HepG2 (cell line): ENCODE measurements at regions not wholly inside any gene's neighbourhood (a gene's known extent, or its start where the extent isn't known, plus 50 kb on each side); places are given as distances from the start of the nearest gene placed in this dataset.

Experiments
- ATAC-seq: fragments of 200-7000 bp; cut with Tn5 transposase; 3 replicates; pipeline ENCODE4 v1.9.1; 2020; ENCODE audit warnings: mild to moderate bottlenecking, moderate library complexity
- BruUV-seq: library from RNA; stranded (reverse); fragments of 400-500 nt; replicated peaks from 2 replicates; lab custom pipeline; 2021; lab: Mats Ljungman, UMichigan
- CTCF ChIA-PET: fragments of 300-600 bp; formaldehyde crosslinking; extraction: SDS; loops from one replicate; lab custom pipeline; 2021; ENCODE audit warnings: low total read pairs, inconsistent platforms, low intra/inter-chr PET ratio; lab: Yijun Ruan, JAX
- POLR2A ChIA-PET: fragments of 350-600 bp; sonication (Branson Sonifier 250); formaldehyde crosslinking; loops from one replicate; lab custom pipeline; 2020; ENCODE audit warnings: antibody characterized with exemption, inconsistent platforms; lab: Yijun Ruan, JAX
- DNase-seq: peaks from one replicate; pipeline ENCODE4 v3.0.0-alpha.2; 2015; ENCODE audit warnings: low spot score
- FAIRE-seq: peaks from 3 replicates; lab custom pipeline; 2011; peaks lifted over from hg19 to GRCh38; lab: Jason Lieb, UNC
- H2AFZ ChIP-seq: one replicate; pipeline ENCODE4 v1.6.1; 2011; ENCODE audit warnings: low read length, inconsistent platforms
- H3K27ac ChIP-seq: fragments of 300-600 bp; 3 replicates; pipeline ENCODE4 v1.8.0; 2011; ENCODE audit warnings: mixed run types, mild to moderate bottlenecking, mixed read lengths, low read length, inconsistent platforms; ENCODE audit not compliant: insufficient read depth; ENCODE audit errors: extremely low read length
- H3K27me3 ChIP-seq, 2 experiments: fragments of 200-600 bp in 1 of 2; 2 replicates in 1 of 2; 3 replicates in 1 of 2; pipeline versions ENCODE4 v1.6.0 to v1.8.0; 2011; ENCODE audit warnings: low read length in 2 of 2, mild to moderate bottlenecking in 2 of 2, moderate library complexity in 2 of 2, inconsistent platforms in 1 of 2; ENCODE audit not compliant: insufficient read depth in 2 of 2, control insufficient read depth in 1 of 2
- H3K36me3 ChIP-seq, 2 experiments: fragments of 200-600 bp in 1 of 2; replicated peaks in 1 of 2; 2 replicates in 1 of 2; 3 replicates in 1 of 2; pipeline versions ENCODE4 v1.5.1 to v1.8.0; 2011; ENCODE audit warnings: low read length in 2 of 2, inconsistent platforms in 1 of 2; ENCODE audit not compliant: insufficient read depth in 2 of 2, control insufficient read depth in 1 of 2
- H3K4me1 ChIP-seq: 2 replicates; pipeline ENCODE4 v1.5.1; 2012; ENCODE audit warnings: low read length, inconsistent platforms; ENCODE audit not compliant: insufficient read depth
- H3K4me2 ChIP-seq: 2 replicates; pipeline ENCODE4 v1.6.0; 2011; ENCODE audit warnings: low read depth, low read length, inconsistent platforms
- H3K4me3 ChIP-seq, 3 experiments: fragments of 200-600 bp in 1 of 3; sonication (generic), shearing (Covaris generic) in 1 of 3; replicated peaks in 1 of 3; 2 replicates each; pipeline ENCODE4 v1.5.1; 2011 to 2016; ENCODE audit warnings: low read length in 3 of 3, inconsistent platforms in 2 of 3, low read depth in 2 of 3, mild to moderate bottlenecking in 2 of 3, control low read depth in 1 of 3, mixed read lengths in 1 of 3; ENCODE audit not compliant: insufficient read depth in 1 of 3
- H3K79me2 ChIP-seq: one replicate; pipeline ENCODE4 v1.6.1; 2011; ENCODE audit warnings: low read length, inconsistent platforms; ENCODE audit not compliant: insufficient read depth
- H3K9ac ChIP-seq: 2 replicates; pipeline ENCODE4 v1.6.0; 2011; ENCODE audit warnings: mild to moderate bottlenecking, low read depth, low read length, inconsistent platforms; ENCODE audit not compliant: insufficient read depth
- H3K9me3 ChIP-seq: 2 replicates; pipeline ENCODE4 v1.5.1; 2012; ENCODE audit warnings: mild to moderate bottlenecking, low read length
- H4K20me1 ChIP-seq: 2 replicates; pipeline ENCODE4 v1.6.0; 2011; ENCODE audit warnings: inconsistent platforms, mild to moderate bottlenecking, low read length, moderate library complexity; ENCODE audit not compliant: insufficient read depth
- EZH2 ChIP-seq: conservative IDR thresholded peaks from 2 replicates; pipeline ENCODE4 v1.6.1; 2012; ENCODE audit warnings: mild to moderate bottlenecking, low read depth, low read length, moderate library complexity
- KAT7 ChIP-seq: IDR thresholded peaks from 2 replicates; pipeline ENCODE4 v1.6.1; 2018; ENCODE audit warnings: borderline replicate concordance, missing compliant biosample characterization
- MXI1 ChIP-seq: IDR thresholded peaks from 3 replicates; pipeline ENCODE4 v1.6.1; 2012; ENCODE audit warnings: low read depth, low read length, inconsistent platforms, borderline replicate concordance
- SMARCE1 ChIP-seq: fragments of 450-650 bp; IDR thresholded peaks from 2 replicates; pipeline ENCODE4 v1.6.1; 2017; ENCODE audit warnings: borderline replicate concordance
- SP2 ChIP-seq: sonication (generic); formaldehyde crosslinking; IDR thresholded peaks from 2 replicates; pipeline ENCODE4 v1.5.1; 2020; ENCODE audit warnings: mild to moderate bottlenecking, missing genetic modification reagents
- TCF7L2 ChIP-seq: IDR thresholded peaks from 2 replicates; pipeline ENCODE4 v1.6.1; 2011; ENCODE audit warnings: mild to moderate bottlenecking, low read depth, low read length, moderate library complexity
- THAP11 ChIP-seq: IDR thresholded peaks from 2 replicates; pipeline ENCODE4 v1.6.1; 2016; ENCODE audit warnings: missing biosample characterization, missing genetic modification reagents
- ZNF224 ChIP-seq: sonication (generic); formaldehyde crosslinking; IDR thresholded peaks from 2 replicates; pipeline ENCODE4 v1.5.0; 2020; ENCODE audit warnings: mild to moderate bottlenecking, missing genetic modification reagents
- ZNF292 ChIP-seq: sonication (generic); formaldehyde crosslinking; IDR thresholded peaks from 2 replicates; pipeline ENCODE4 v1.8.1; 2022; ENCODE audit warnings: mild to moderate bottlenecking, low read depth, missing genetic modification reagents, borderline replicate concordance
- ZNF510 ChIP-seq: sonication (generic); formaldehyde crosslinking; IDR thresholded peaks from 2 replicates; pipeline ENCODE4 v1.4.0; 2020; ENCODE audit warnings: low read depth, mild to moderate bottlenecking, missing genetic modification reagents
- ZNF616 ChIP-seq: sonication (generic); formaldehyde crosslinking; IDR thresholded peaks from 2 replicates; pipeline ENCODE4 v1.5.0; 2020; ENCODE audit warnings: low read depth, mild to moderate bottlenecking, missing genetic modification reagents
- ZSCAN21 ChIP-seq: sonication (generic); formaldehyde crosslinking; IDR thresholded peaks from 2 replicates; pipeline ENCODE4 v1.8.0; 2022; ENCODE audit warnings: mild to moderate bottlenecking, missing genetic modification reagents, moderate library complexity, borderline replicate concordance
- ZSCAN31 ChIP-seq: sonication (generic); formaldehyde crosslinking; IDR thresholded peaks from 2 replicates; pipeline ENCODE4 v1.5.0; 2020; ENCODE audit warnings: low read depth, mild to moderate bottlenecking, missing genetic modification reagents
- whole genome bisulfite sequencing: methylation state at CpG from one replicate; pipeline ENCODE4 v1.1.6; 2017; ENCODE audit warnings: low lambda C conversion rate; 5-methylcytosine and 5-hydroxymethylcytosine counted together
- in situ Hi-C: cut with HindIII; loops from 2 replicates; pipeline ENCODE4 v1.10.0; 2017; ENCODE audit warnings: low pct_unique_long_range_greater_than_20kb; ENCODE audit not compliant: extremely low pct_ligation_motif_present
- intact Hi-C: fragments of 100-400 bp; cut with micrococcal nuclease; formaldehyde crosslinking; loops from one replicate; pipeline ENCODE4 v1.10.0; 2022; ENCODE audit not compliant: unreplicated experiment
- TF ChIP-seq, protein P1 (sequence below): sonication (generic); formaldehyde crosslinking; conservative IDR thresholded peaks from 2 replicates; pipeline ENCODE4 v1.4.0; 2020; ENCODE audit warnings: missing genetic modification reagents
- TF ChIP-seq, protein P2 (sequence below): sonication (generic); formaldehyde crosslinking; IDR thresholded peaks from 2 replicates; pipeline ENCODE4 v1.5.0; 2020; ENCODE audit warnings: missing genetic modification reagents
- TF ChIP-seq, protein P3 (sequence below): sonication (generic); formaldehyde crosslinking; IDR thresholded peaks from 2 replicates; pipeline ENCODE4 v1.5.0; 2020; ENCODE audit warnings: mild to moderate bottlenecking, low read depth, missing genetic modification reagents, borderline replicate concordance
- TF ChIP-seq, protein P4 (sequence below): sonication (generic); formaldehyde crosslinking; IDR thresholded peaks from 2 replicates; pipeline ENCODE4 v1.5.0; 2020; ENCODE audit warnings: missing genetic modification reagents

DNA sequence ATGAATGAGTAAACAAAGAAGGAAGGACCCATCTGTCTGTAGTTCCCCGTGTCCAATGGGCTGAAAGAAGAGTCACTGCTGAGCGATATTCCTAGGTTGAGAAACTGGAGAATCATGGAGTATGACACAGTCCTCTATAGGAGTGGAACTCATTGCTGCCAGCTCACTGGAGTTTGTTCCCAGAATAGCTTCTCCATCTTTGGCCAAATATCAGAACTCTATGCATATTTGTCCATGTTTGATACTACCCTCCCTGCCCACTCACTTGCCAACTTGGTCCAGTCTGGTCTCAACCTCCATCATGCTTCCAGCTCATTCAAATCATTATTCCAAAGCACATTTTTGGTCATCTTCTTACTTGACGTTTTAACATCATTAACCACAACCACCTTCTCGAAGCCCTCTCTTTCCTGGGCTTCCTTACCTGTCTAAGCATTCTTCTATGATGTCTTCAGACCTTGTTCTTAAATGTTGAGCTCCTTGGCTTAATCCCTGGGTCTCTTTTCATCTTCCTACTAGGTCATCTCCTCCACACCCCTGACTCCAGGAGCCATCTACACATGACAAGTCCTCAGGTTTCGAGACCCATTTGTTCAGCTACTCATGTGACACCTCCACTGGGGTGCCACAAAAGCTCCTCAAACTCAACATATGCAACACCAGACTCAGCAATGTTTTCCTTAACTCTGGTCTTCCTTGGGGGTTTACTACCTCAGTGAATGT is 221.6 kb downstream of the MYCN start:
- intact Hi-C loops, result no loop called here

DNA sequence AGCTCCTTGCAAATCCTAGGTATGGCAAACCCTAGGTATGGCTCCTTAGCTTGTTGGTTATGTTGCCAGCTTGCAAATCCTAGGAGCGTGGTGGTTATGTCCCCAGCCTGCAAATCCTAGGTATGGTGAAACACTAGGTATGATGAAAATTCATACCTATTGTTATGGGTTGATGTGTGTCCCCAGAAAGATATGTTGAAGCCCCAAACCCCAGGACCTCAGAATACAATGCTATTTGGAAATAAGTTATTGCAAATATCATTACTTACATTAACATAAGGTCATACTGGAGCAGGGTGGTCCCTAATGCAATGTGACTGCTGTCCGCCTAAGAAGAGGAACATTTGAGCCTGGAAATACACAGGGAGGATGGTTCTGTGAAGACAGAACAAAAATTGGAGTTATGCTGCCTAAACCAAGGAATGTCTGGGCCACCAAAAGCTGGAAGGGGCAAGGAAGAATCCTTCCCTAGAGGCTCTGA is 220.8 kb downstream of the MYCN start:
- H3K36me3 ChIP-seq, result no peaks in the 10 kb centered on the region
- no peaks in the 10 kb centered on the region for H3K79me2 ChIP-seq
- H3K4me1 ChIP-seq, result no peaks in the 10 kb centered on the region
- intact Hi-C loops, result no loop called here
- ChIA-PET POLR2A (no interaction called here), CTCF (no interaction called here)
- no peak overlapping the region for H3K4me2 ChIP-seq
- no peak overlapping the region for H3K9ac ChIP-seq
- no peak overlapping the region for H2AFZ ChIP-seq
- in situ Hi-C loops, result no loop called here
- no peaks in the 10 kb centered on the region for H4K20me1 ChIP-seq
- H3K9me3 ChIP-seq, result no peaks in the 10 kb centered on the region
- H3K4me3 ChIP-seq, result no peak overlapping the region
- no peak overlapping the region for H3K27ac ChIP-seq
- FAIRE-seq (no peak), DNase-seq (no peak), ATAC-seq (no peak)
- H3K27me3 ChIP-seq, result peaks cover 0 to 8% of the 10 kb centered on the region in 2 experiments; a peak in 2 of 5 replicates
- 3% methylated on average over 1 of the region's 2 CpGs for WGBS
- BruUV-seq, result no TSS peak
- no peak for TF ChIP-seq EZH2
- no peak for TF ChIP-seq ZSCAN31 (CRISPR knock-in tag)
- no peak for TF ChIP-seq ZSCAN21 (CRISPR knock-in tag)
- no peak for TF ChIP-seq ZNF292 (CRISPR knock-in tag)
- no peak for TF ChIP-seq MXI1
- no peak for TF ChIP-seq ZNF510
- TF ChIP-seq TCF7L2, result no peak
- TF ChIP-seq ZNF224 (CRISPR knock-in tag), result no peak
- TF ChIP-seq, protein P1, sequence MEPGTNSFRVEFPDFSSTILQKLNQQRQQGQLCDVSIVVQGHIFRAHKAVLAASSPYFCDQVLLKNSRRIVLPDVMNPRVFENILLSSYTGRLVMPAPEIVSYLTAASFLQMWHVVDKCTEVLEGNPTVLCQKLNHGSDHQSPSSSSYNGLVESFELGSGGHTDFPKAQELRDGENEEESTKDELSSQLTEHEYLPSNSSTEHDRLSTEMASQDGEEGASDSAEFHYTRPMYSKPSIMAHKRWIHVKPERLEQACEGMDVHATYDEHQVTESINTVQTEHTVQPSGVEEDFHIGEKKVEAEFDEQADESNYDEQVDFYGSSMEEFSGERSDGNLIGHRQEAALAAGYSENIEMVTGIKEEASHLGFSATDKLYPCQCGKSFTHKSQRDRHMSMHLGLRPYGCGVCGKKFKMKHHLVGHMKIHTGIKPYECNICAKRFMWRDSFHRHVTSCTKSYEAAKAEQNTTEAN (CRISPR knock-in tag), result no peak
- TF ChIP-seq ZNF616 (CRISPR knock-in tag), result no peak
- TF ChIP-seq, protein P2, sequence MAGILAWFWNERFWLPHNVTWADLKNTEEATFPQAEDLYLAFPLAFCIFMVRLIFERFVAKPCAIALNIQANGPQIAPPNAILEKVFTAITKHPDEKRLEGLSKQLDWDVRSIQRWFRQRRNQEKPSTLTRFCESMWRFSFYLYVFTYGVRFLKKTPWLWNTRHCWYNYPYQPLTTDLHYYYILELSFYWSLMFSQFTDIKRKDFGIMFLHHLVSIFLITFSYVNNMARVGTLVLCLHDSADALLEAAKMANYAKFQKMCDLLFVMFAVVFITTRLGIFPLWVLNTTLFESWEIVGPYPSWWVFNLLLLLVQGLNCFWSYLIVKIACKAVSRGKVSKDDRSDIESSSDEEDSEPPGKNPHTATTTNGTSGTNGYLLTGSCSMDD (CRISPR knock-in tag), result no peak
- TF ChIP-seq SMARCE1, result no peak
- TF ChIP-seq, protein P3, sequence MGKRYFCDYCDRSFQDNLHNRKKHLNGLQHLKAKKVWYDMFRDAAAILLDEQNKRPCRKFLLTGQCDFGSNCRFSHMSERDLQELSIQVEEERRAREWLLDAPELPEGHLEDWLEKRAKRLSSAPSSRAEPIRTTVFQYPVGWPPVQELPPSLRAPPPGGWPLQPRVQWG, result no peak
- TF ChIP-seq, protein P4, sequence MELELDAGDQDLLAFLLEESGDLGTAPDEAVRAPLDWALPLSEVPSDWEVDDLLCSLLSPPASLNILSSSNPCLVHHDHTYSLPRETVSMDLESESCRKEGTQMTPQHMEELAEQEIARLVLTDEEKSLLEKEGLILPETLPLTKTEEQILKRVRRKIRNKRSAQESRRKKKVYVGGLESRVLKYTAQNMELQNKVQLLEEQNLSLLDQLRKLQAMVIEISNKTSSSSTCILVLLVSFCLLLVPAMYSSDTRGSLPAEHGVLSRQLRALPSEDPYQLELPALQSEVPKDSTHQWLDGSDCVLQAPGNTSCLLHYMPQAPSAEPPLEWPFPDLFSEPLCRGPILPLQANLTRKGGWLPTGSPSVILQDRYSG (CRISPR knock-in tag), result no peak

More for the DNA sequence above, 221.6 kb downstream of the MYCN start:
- CTCF ChIA-PET, result no interaction called here
- no peak overlapping the region for H2AFZ ChIP-seq
- TF ChIP-seq KAT7 (CRISPR knock-in tag) (no peak), THAP11 (CRISPR knock-in tag) (no peak), SP2 (CRISPR knock-in tag) (no peak)
- H3K27ac ChIP-seq, result no peak overlapping the region
- H3K79me2 ChIP-seq, result no peaks in the 10 kb centered on the region
- POLR2A ChIA-PET, result no interaction called here
- H3K27me3 ChIP-seq, result peaks cover 0 to 11% of the 10 kb centered on the region in 2 experiments; a peak in 2 of 5 replicates
- WGBS, result 7% methylated on average over 5 of the region's 5 CpGs
- DNase-seq, result no peak
- FAIRE-seq, result no peak
- H3K4me1 ChIP-seq, result no peaks in the 10 kb centered on the region
- in situ Hi-C loops, result no loop called here
- H3K4me2 ChIP-seq, result no peak overlapping the region
- H3K9ac ChIP-seq, result no peak overlapping the region
- no peak overlapping the region for H3K4me3 ChIP-seq
- ATAC-seq, result no peak
- no TSS peak for BruUV-seq
- no peaks in the 10 kb centered on the region for H3K36me3 ChIP-seq
- no peaks in the 10 kb centered on the region for H3K9me3 ChIP-seq
- H4K20me1 ChIP-seq, result no peaks in the 10 kb centered on the region
